ENCODE measurements at regions not wholly inside any gene's neighbourhood (a gene's known extent, or its start where the extent isn't known, plus 50 kb on each side); places are given as distances from the start of the nearest gene placed in this dataset.

GRCh38 chr9:1918622-1919021, 96.5 kb upstream of the SMARCA2 start:
- no peaks in the 10 kb centered on the region for H3K9me3 ChIP-seq (ENCODE audit: low read depth)
- DNase-seq (ENCODE audit: low read depth in 1 of 2, low spot score in 1 of 2) = no peak
- H3K4me1 ChIP-seq (ENCODE audit: low read depth) = no peaks in the 10 kb centered on the region
- no peaks in the 10 kb centered on the region for H3K27me3 ChIP-seq
- H3K36me3 ChIP-seq = no peaks in the 10 kb centered on the region
- TF ChIP-seq CTCF (IDR thresholded peaks at IDR 0.05; ENCODE audit: low read depth, low read length) = no peak
- H3K4me3 ChIP-seq = no peak overlapping the region
- no peak overlapping the region for H3K27ac ChIP-seq

- Histone ChIP-seq H3K4me3 (no peak overlapping the region), H3K9me3 (ENCODE audit: low read depth) (no peaks in the 10 kb centered on the region), H3K27ac (no peak overlapping the region), H3K4me1 (ENCODE audit: low read depth) (no peaks in the 10 kb centered on the region), H3K36me3 (no peaks in the 10 kb centered on the region), H3K27me3 (no peaks in the 10 kb centered on the region)
- no peak for DNase-seq (ENCODE audit: low read depth in 1 of 2, low spot score in 1 of 2)
- TF ChIP-seq CTCF (IDR thresholded peaks at IDR 0.05; ENCODE audit: low read depth, low read length) = no peak
Observed at GRCh38 chr9:1919229-1919628, 95.9 kb upstream of the SMARCA2 start.

- Histone ChIP-seq H3K4me3 (no peak overlapping the region), H3K4me1 (ENCODE audit: low read depth) (no peaks in the 10 kb centered on the region), H3K27ac (no peak overlapping the region), H3K27me3 (no peaks in the 10 kb centered on the region), H3K9me3 (ENCODE audit: low read depth) (no peaks in the 10 kb centered on the region), H3K36me3 (no peaks in the 10 kb centered on the region)
- TF ChIP-seq CTCF (IDR thresholded peaks at IDR 0.05; ENCODE audit: low read depth, low read length) = no peak
- DNase-seq (ENCODE audit: low read depth in 1 of 2, low spot score in 1 of 2) = no peak
Observed at GRCh38 chr9:1920386-1920785, 94.8 kb upstream of the SMARCA2 start.

- no peaks in the 10 kb centered on the region for H3K9me3 ChIP-seq (ENCODE audit: low read depth)
- H3K36me3 ChIP-seq = no peaks in the 10 kb centered on the region
- no peak overlapping the region for H3K4me3 ChIP-seq
- no peak overlapping the region for H3K27ac ChIP-seq
- no peak for TF ChIP-seq CTCF (IDR thresholded peaks at IDR 0.05; ENCODE audit: low read depth, low read length)
- no peaks in the 10 kb centered on the region for H3K27me3 ChIP-seq
- no peaks in the 10 kb centered on the region for H3K4me1 ChIP-seq (ENCODE audit: low read depth)
- DNase-seq (ENCODE audit: low read depth in 1 of 2, low spot score in 1 of 2) = no peak
Observed at GRCh38 chr9:1922026-1922425, 93.1 kb upstream of the SMARCA2 start.

- Histone ChIP-seq H3K4me3 (no peak overlapping the region), H3K27me3 (no peaks in the 10 kb centered on the region), H3K36me3 (no peaks in the 10 kb centered on the region), H3K9me3 (ENCODE audit: low read depth) (no peaks in the 10 kb centered on the region), H3K4me1 (ENCODE audit: low read depth) (no peaks in the 10 kb centered on the region), H3K27ac (no peak overlapping the region)
- DNase-seq (ENCODE audit: low read depth in 1 of 2, low spot score in 1 of 2) = no peak
- TF ChIP-seq CTCF (IDR thresholded peaks at IDR 0.05; ENCODE audit: low read depth, low read length) = no peak
Observed at GRCh38 chr9:1927546-1927945, 87.6 kb upstream of the SMARCA2 start.

GRCh38 chr9:1929134-1929533, 86.0 kb upstream of the SMARCA2 start:
- no peak for DNase-seq (ENCODE audit: low read depth in 1 of 2, low spot score in 1 of 2)
- H3K4me1 ChIP-seq (ENCODE audit: low read depth) = no peaks in the 10 kb centered on the region
- H3K27me3 ChIP-seq = no peaks in the 10 kb centered on the region
- no peaks in the 10 kb centered on the region for H3K36me3 ChIP-seq
- no peaks in the 10 kb centered on the region for H3K9me3 ChIP-seq (ENCODE audit: low read depth)
- H3K4me3 ChIP-seq = no peak overlapping the region
- H3K27ac ChIP-seq = no peak overlapping the region
- TF ChIP-seq CTCF (IDR thresholded peaks at IDR 0.05; ENCODE audit: low read depth, low read length) = no peak
